ENCODE measurements at regions not wholly inside any gene's neighbourhood (a gene's known extent, or its start where the extent isn't known, plus 50 kb on each side); places are given as distances from the start of the nearest gene placed in this dataset.

DNA sequence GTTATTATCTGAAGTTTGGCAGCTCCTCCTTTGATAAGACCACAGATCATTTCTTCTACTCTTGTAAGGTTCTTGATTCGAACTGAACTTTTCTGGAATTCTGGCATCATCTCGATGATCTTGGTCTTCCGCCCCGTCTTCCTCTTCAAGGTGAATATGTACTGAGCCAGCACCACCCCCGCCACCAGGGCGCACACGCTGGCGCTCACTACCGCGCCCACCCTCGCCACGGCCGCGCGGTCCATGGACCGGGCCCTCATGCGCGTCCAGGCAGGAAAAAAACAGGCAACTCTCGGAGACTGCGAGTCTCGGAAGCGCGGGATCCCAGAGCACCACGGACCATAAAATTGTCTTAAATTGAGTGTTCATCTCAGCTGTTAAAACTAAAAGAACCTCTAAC is 458.4 kb upstream of the NDST3 start:
- TF ChIP-seq, protein P1, sequence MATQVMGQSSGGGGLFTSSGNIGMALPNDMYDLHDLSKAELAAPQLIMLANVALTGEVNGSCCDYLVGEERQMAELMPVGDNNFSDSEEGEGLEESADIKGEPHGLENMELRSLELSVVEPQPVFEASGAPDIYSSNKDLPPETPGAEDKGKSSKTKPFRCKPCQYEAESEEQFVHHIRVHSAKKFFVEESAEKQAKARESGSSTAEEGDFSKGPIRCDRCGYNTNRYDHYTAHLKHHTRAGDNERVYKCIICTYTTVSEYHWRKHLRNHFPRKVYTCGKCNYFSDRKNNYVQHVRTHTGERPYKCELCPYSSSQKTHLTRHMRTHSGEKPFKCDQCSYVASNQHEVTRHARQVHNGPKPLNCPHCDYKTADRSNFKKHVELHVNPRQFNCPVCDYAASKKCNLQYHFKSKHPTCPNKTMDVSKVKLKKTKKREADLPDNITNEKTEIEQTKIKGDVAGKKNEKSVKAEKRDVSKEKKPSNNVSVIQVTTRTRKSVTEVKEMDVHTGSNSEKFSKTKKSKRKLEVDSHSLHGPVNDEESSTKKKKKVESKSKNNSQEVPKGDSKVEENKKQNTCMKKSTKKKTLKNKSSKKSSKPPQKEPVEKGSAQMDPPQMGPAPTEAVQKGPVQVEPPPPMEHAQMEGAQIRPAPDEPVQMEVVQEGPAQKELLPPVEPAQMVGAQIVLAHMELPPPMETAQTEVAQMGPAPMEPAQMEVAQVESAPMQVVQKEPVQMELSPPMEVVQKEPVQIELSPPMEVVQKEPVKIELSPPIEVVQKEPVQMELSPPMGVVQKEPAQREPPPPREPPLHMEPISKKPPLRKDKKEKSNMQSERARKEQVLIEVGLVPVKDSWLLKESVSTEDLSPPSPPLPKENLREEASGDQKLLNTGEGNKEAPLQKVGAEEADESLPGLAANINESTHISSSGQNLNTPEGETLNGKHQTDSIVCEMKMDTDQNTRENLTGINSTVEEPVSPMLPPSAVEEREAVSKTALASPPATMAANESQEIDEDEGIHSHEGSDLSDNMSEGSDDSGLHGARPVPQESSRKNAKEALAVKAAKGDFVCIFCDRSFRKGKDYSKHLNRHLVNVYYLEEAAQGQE (IDR thresholded peaks at IDR 0.05; ENCODE audit: low read depth), result no peak
- no peak for TF ChIP-seq YY1 (IDR thresholded peaks at IDR 0.05; ENCODE audit: low read depth)
- no peak for TF ChIP-seq EP300 (IDR thresholded peaks at IDR 0.05; ENCODE audit: borderline replicate concordance)
- TF ChIP-seq NFIC (IDR thresholded peaks at IDR 0.05), result no peak
- TF ChIP-seq, protein P2, sequence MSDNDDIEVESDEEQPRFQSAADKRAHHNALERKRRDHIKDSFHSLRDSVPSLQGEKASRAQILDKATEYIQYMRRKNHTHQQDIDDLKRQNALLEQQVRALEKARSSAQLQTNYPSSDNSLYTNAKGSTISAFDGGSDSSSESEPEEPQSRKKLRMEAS (IDR thresholded peaks at IDR 0.05), result no peak
- TF ChIP-seq, protein P3, sequence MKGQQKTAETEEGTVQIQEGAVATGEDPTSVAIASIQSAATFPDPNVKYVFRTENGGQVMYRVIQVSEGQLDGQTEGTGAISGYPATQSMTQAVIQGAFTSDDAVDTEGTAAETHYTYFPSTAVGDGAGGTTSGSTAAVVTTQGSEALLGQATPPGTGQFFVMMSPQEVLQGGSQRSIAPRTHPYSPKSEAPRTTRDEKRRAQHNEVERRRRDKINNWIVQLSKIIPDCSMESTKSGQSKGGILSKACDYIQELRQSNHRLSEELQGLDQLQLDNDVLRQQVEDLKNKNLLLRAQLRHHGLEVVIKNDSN (IDR thresholded peaks at IDR 0.05), result no peak
- no peak for TF ChIP-seq CEBPB (IDR thresholded peaks at IDR 0.05)
- no peak for TF ChIP-seq FOXM1 (IDR thresholded peaks at IDR 0.05; ENCODE audit: borderline replicate concordance, low read depth)
- TF ChIP-seq ZBTB7A (IDR thresholded peaks at IDR 0.05; ENCODE audit: low read depth), result no peak
- no peak for TF ChIP-seq TCF12 (IDR thresholded peaks at IDR 0.05; ENCODE audit: low read depth)

- TF ChIP-seq TEAD4 (IDR thresholded peaks at IDR 0.05) (no peak), ZBTB7A (IDR thresholded peaks at IDR 0.05; ENCODE audit: low read depth) (no peak), NFIC (IDR thresholded peaks at IDR 0.05) (no peak), RAD21 (IDR thresholded peaks at IDR 0.05; ENCODE audit: low read depth) (no peak), TAF1 (IDR thresholded peaks at IDR 0.05; ENCODE audit: low read depth) (no peak), TCF12 (IDR thresholded peaks at IDR 0.05; ENCODE audit: low read depth) (no peak), CEBPB (IDR thresholded peaks at IDR 0.05) (no peak)
- TF ChIP-seq, protein P2 (IDR thresholded peaks at IDR 0.05), result no peak
Observed at GRCh38 chr4:117577686-117578311, 456.5 kb upstream of the NDST3 start.

GRCh38 chr4:117588771-117589170 is 445.5 kb upstream of the NDST3 start:
- no peak for TF ChIP-seq EGR1 (IDR thresholded peaks at IDR 0.05)
- TF ChIP-seq EP300 (IDR thresholded peaks at IDR 0.05; ENCODE audit: borderline replicate concordance), result no peak
- no peak for TF ChIP-seq CREB1 (IDR thresholded peaks at IDR 0.05; ENCODE audit: low read depth)
- TF ChIP-seq, protein P3 (IDR thresholded peaks at IDR 0.05), result no peak

DNA sequence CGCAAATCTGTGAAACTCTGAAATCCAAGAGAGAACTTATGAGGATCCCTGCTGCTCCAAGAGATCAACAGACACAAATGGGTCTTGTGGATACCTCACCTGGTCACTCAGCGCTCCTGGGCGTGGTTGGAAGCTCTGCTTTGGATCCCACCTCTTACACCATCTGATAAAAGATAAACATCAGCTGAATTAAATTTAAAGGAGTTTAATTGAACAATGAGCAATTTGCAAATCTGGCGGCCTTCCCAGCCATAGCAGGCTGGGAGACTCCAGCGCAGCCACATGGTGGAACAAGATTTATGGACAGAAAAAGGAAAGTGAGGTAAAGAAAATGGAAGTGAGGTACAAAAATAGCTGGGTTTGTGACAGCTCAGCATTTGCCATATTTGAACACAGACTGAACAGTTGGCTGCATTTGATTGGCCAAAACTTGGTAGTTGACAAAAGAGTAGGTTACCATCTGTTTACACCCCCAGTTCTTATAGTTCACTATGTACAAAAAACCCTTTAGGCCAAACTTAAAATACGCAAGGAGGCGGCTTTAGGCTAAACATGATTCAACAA is 437.3 kb upstream of the NDST3 start:
- TF ChIP-seq, protein P3 (IDR thresholded peaks at IDR 0.05), result no peak
- TF ChIP-seq RAD21 (IDR thresholded peaks at IDR 0.05; ENCODE audit: low read depth) (no peak), FOXM1 (IDR thresholded peaks at IDR 0.05; ENCODE audit: borderline replicate concordance, low read depth) (no peak), YY1 (IDR thresholded peaks at IDR 0.05; ENCODE audit: low read depth) (no peak), CEBPB (IDR thresholded peaks at IDR 0.05) (no peak), CREB1 (IDR thresholded peaks at IDR 0.05; ENCODE audit: low read depth) (no peak), EP300 (IDR thresholded peaks at IDR 0.05; ENCODE audit: borderline replicate concordance) (no peak)
- TF ChIP-seq, protein P2 (IDR thresholded peaks at IDR 0.05), result no peak

DNA sequence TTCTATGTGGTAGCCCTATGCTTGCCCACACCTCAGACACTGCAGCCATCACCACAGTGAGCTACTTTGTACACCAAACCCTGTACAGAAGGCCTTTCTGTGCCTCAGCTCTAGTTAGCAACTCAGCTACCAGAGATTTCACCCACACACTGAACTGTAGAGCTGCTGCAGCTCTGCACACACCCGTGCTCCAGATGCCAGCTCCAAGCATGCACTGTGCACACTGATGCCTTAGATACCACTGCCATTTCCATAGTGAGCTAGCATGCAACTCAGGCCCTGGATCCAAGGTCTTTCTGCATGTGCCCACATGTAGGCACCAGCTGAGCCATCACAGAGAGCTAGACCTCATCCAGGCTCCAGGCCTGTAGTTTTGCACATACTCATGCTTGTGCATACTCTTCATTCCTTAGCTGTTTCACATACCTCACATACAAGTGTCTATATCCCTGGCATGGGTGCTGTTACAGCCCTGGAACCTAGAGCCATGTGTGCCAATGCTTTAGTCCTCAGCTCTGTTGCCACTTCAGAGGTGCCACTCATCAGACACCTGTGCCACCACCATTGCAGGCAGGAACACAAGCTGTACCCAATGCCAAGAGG is 423.5 kb upstream of the NDST3 start:
- TF ChIP-seq, protein P3 (IDR thresholded peaks at IDR 0.05), result no peak
- no peak for TF ChIP-seq EGR1 (IDR thresholded peaks at IDR 0.05)
- no peak for TF ChIP-seq TCF12 (IDR thresholded peaks at IDR 0.05; ENCODE audit: low read depth)
- no peak for TF ChIP-seq FOXM1 (IDR thresholded peaks at IDR 0.05; ENCODE audit: borderline replicate concordance, low read depth)

DNA sequence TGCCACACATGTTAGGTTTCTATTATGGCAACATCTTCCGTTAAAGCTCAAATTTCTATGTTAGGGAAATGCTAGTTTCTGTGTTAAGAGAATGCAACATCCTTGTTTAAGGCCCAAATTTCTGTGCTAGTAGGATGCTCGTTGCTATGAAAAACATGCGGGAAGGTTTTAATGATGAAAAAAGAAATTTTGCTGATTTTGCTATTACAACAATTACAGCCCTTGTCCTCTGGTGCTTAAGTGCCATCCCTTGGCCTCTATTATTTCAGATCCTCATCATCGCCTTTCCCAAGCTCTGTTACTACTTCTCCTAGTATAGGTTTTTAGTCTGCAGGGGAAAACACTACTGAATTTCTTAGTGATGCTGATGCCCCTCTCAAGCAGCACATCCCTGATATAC is 412.6 kb upstream of the NDST3 start:
- TF ChIP-seq EP300 (IDR thresholded peaks at IDR 0.05; ENCODE audit: borderline replicate concordance) (no peak), TAF1 (IDR thresholded peaks at IDR 0.05; ENCODE audit: low read depth) (no peak), ZBTB7A (IDR thresholded peaks at IDR 0.05; ENCODE audit: low read depth) (no peak), CREB1 (IDR thresholded peaks at IDR 0.05; ENCODE audit: low read depth) (no peak)
- TF ChIP-seq, protein P3 (IDR thresholded peaks at IDR 0.05), result no peak
- TF ChIP-seq, protein P2 (IDR thresholded peaks at IDR 0.05), result no peak
- TF ChIP-seq, protein P1 (IDR thresholded peaks at IDR 0.05; ENCODE audit: low read depth), result no peak
